OCI-LY3 (cell line): ENCODE measurements at regions not wholly inside any gene's neighbourhood (a gene's known extent, or its start where the extent isn't known, plus 50 kb on each side); places are given as distances from the start of the nearest gene placed in this dataset.
"Not testable (repeated sequence)": the region's sequence is repeated elsewhere in the genome, so short reads cannot be mapped to it uniquely, and the experiment has no call there.

Source experiments
- H2AFZ ChIP-seq: fragments of 200-600, 300-600 bp; shearing (Covaris generic); 2 replicates; pipeline ENCODE4 v1.6.0; 2014; ENCODE audit warnings: antibody characterized with exemption, low read depth, low read length
- H3K27ac ChIP-seq: fragments of 200-600, 300-600 bp; sonication (generic); 2 replicates; pipeline ENCODE4 v1.5.1; 2014; ENCODE audit warnings: mild to moderate bottlenecking, low read length, moderate library complexity, mixed read lengths
- H3K27me3 ChIP-seq: fragments of 200-600, 300-600 bp; sonication (generic); 2 replicates; pipeline ENCODE4 v1.6.1; 2014; ENCODE audit warnings: low read depth, low read length, mixed read lengths
- H3K36me3 ChIP-seq: fragments of 200-600, 300-600 bp; sonication (generic); replicated peaks from 2 replicates; pipeline ENCODE3; 2014; ENCODE audit warnings: low read depth, low read length, mixed read lengths
- H3K4me1 ChIP-seq: fragments of 300-600, 200-600 bp; sonication (generic); 2 replicates; pipeline ENCODE4 v1.6.1; 2014; ENCODE audit warnings: low read length, mixed read lengths
- H3K4me2 ChIP-seq: fragments of 200-600, 300-600 bp; sonication (generic); 2 replicates; pipeline ENCODE4 v1.6.1; 2014; ENCODE audit warnings: low read length, mixed read lengths
- H3K4me3 ChIP-seq: fragments of 300-600, 200-600 bp; sonication (generic); 2 replicates; pipeline ENCODE4 v1.5.1; 2014; ENCODE audit warnings: antibody characterized with exemption, mild to moderate bottlenecking, low read length, moderate library complexity
- H3K79me2 ChIP-seq: fragments of 300-600, 200-600 bp; shearing (Covaris generic); 2 replicates; pipeline ENCODE4 v1.6.1; 2014; ENCODE audit warnings: mild to moderate bottlenecking, low read length, mixed read lengths
- H3K9ac ChIP-seq: fragments of 300-600, 200-600 bp; shearing (Covaris generic); 2 replicates; pipeline ENCODE4 v1.6.0; 2014; ENCODE audit warnings: mild to moderate bottlenecking, low read length, moderate library complexity
- H3K9me3 ChIP-seq: fragments of 200-600, 300-600 bp; shearing (Covaris generic); 2 replicates; pipeline ENCODE4 v1.6.1; 2014; ENCODE audit warnings: low read length, mixed read lengths; ENCODE audit not compliant: insufficient read depth
- H4K20me1 ChIP-seq: fragments of 200-600, 300-600 bp; sonication (generic); 2 replicates; pipeline ENCODE4 v1.6.1; 2016; ENCODE audit warnings: low read length, mixed read lengths; ENCODE audit not compliant: insufficient read depth
- CTCF ChIP-seq: fragments of 200-600, 300-600 bp; sonication (generic); IDR thresholded peaks from 2 replicates; pipeline ENCODE4 v1.5.1; 2014; ENCODE audit warnings: antibody characterized with exemption, low read length, low read depth
- EZH2phosphoT487 ChIP-seq: fragments of 200-600 bp; shearing (Covaris generic); IDR thresholded peaks from 2 replicates; pipeline ENCODE4 v1.6.1; 2018; ENCODE audit warnings: antibody characterized with exemption, mixed run types, low read depth

DNA sequence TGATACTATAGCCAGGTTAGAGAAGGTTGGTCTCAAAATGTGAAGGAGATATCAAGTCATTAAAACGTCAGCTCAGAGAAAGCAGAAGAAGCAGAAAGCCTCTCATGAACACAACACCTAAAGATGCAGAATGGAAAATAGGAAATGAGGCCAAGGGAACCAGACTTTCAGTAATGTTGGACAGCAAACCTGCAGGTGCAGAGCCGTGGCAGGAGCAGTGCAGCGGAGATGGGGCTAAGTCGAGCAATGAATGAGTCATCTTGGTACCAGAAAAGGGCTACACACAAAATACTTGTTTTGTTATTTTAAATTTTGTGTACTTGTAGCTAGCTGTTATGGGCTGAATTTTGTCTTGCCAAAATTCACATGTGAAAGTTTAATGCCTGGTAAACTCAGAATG, 479.6 kb upstream of the POM121L12 start:
- Histone ChIP-seq H2AFZ (no peak overlapping the region), H3K4me3 (no peak overlapping the region), H4K20me1 (no peaks in the 10 kb centered on the region), H3K9ac (no peak overlapping the region), H3K9me3 (no peaks in the 10 kb centered on the region), H3K27me3 (no peaks in the 10 kb centered on the region), H3K4me1 (peaks cover 22% of the 10 kb centered on the region), H3K79me2 (no peaks in the 10 kb centered on the region), H3K36me3 (no peaks in the 10 kb centered on the region), H3K4me2 (peak overlapping the region; percentile 37), H3K27ac (peak overlapping the region; percentile 5; the same call in 1 of the 2 replicates)
- TF ChIP-seq EZH2phosphoT487 (no peak), CTCF (no peak)

- H3K9me3 ChIP-seq = no peaks in the 10 kb centered on the region
- no peak overlapping the region for H3K4me3 ChIP-seq
- no peak overlapping the region for H3K9ac ChIP-seq
- no peaks in the 10 kb centered on the region for H3K79me2 ChIP-seq
- no peak overlapping the region for H2AFZ ChIP-seq
- no peak for TF ChIP-seq EZH2phosphoT487
- TF ChIP-seq CTCF = no peak
- H3K27me3 ChIP-seq = no peaks in the 10 kb centered on the region
- H3K4me2 ChIP-seq = no peak overlapping the region
- H3K36me3 ChIP-seq = no peaks in the 10 kb centered on the region
- H4K20me1 ChIP-seq = no peaks in the 10 kb centered on the region
- no peak overlapping the region for H3K27ac ChIP-seq
- peaks cover 2% of the 10 kb centered on the region; the same call in 1 of the 2 replicates for H3K4me1 ChIP-seq
These were observed 488.0 kb upstream of the POM121L12 start for GRCh38 chr7:52547308-52547910.

DNA sequence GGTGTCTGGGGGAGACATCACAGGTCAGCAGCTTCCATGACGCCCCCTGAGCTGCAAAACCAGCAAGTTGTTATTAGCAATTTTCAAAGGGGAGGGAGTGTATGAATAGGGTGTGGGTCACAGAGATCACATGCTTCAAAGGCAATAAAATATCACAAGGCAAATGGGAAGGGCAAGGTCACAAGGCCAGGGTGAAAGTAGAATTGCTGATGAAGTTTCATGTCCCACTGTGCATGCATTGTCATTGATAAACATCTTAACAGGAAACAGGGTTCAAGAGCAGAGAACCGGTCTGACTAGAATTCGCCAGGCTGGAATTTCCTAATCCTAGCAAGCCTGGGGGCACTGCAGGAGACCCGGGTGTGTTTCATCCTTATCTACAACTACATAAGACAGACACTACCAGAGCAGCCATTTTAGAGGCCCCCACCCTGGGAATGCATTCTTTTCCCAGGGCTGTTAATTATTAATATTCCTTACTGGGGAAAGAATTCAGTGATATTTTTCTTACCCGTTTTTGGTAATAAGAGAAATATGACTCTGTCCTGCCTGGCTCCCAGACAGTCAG, 494.2 kb upstream of the POM121L12 start:
- H3K27me3 ChIP-seq, H4K20me1 ChIP-seq, H3K9me3 ChIP-seq, H3K4me1 ChIP-seq, H3K27ac ChIP-seq, H3K4me3 ChIP-seq, H3K4me2 ChIP-seq, H3K79me2 ChIP-seq, H2AFZ ChIP-seq, H3K9ac ChIP-seq, H3K36me3 ChIP-seq: not testable (repeated sequence)

DNA sequence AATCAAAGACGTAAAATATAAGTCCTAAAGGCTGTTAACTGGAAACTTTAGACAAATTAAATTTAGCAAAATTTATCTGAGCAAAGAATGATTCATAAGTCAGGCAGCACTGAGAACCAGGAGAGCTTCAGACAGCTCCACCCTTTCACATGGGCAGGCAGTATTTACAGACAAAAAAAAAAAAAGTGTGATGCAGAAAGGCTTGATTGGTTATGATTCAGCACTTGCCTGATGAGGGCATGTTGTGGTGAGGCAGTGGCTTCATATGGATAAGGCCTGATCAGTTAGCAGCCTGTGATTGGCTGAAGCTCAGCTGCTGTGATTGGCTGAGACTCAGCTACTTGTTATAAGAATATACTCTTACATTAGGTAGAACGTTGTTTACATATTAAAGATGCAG, 495.4 kb upstream of the POM121L12 start:
- no peak overlapping the region for H3K27ac ChIP-seq
- no peak overlapping the region for H3K9ac ChIP-seq
- no peaks in the 10 kb centered on the region for H3K9me3 ChIP-seq

More for the DNA sequence above, 495.4 kb upstream of the POM121L12 start:
- TF ChIP-seq CTCF (no peak), EZH2phosphoT487 (no peak)
- H4K20me1 ChIP-seq = no peaks in the 10 kb centered on the region
- H3K27me3 ChIP-seq = no peaks in the 10 kb centered on the region
- H3K4me2 ChIP-seq = no peak overlapping the region
- H3K4me3 ChIP-seq = no peak overlapping the region
- H3K79me2 ChIP-seq = no peaks in the 10 kb centered on the region
- no peaks in the 10 kb centered on the region for H3K4me1 ChIP-seq
- H3K36me3 ChIP-seq = no peaks in the 10 kb centered on the region
- H2AFZ ChIP-seq = no peak overlapping the region
